Mesenchymal stem cell (in vitro differentiated cells and primary cell): ENCODE measurements at regions not wholly inside any gene's neighbourhood (a gene's known extent, or its start where the extent isn't known, plus 50 kb on each side); places are given as distances from the start of the nearest gene placed in this dataset.

Experiments used
- DNase-seq: peaks from one replicate; pipeline ENCODE4 v3.0.0-alpha.2; 2013
- H2AFZ ChIP-seq: one replicate; pipeline ENCODE4 v1.6.1; 2013; ENCODE audit warnings: low read depth, mild to moderate bottlenecking, control low read depth, inconsistent platforms, low read length, moderate library complexity
- H2AK5ac ChIP-seq: 2 replicates; pipeline ENCODE4 v1.6.1; 2013; ENCODE audit warnings: low read length, moderate library complexity, mild to moderate bottlenecking, inconsistent platforms; ENCODE audit not compliant: severe bottlenecking
- H2BK120ac ChIP-seq: one replicate; pipeline ENCODE4 v1.6.1; 2013; ENCODE audit warnings: low read depth, mild to moderate bottlenecking, inconsistent platforms, low read length, moderate library complexity
- H2BK12ac ChIP-seq, 2 experiments: one replicate each; pipeline ENCODE4 v1.6.1; 2013; ENCODE audit warnings: inconsistent platforms in 2 of 2, low read length in 2 of 2, mild to moderate bottlenecking in 2 of 2, moderate library complexity in 2 of 2, control low read depth in 1 of 2
- H2BK15ac ChIP-seq: one replicate; pipeline ENCODE4 v1.6.1; 2013; ENCODE audit warnings: mild to moderate bottlenecking, low read depth, inconsistent platforms; ENCODE audit not compliant: poor library complexity, severe bottlenecking
- H2BK5ac ChIP-seq: 2 replicates; pipeline ENCODE4 v1.6.1; 2013; ENCODE audit warnings: low read depth, mild to moderate bottlenecking, low read length, control low read depth, inconsistent platforms; ENCODE audit not compliant: poor library complexity, severe bottlenecking
- H3K14ac ChIP-seq, 2 experiments: one replicate each; pipeline ENCODE4 v1.6.1; 2013; ENCODE audit warnings: inconsistent platforms in 2 of 2, low read length in 2 of 2, control low read depth in 1 of 2, mild to moderate bottlenecking in 1 of 2, moderate library complexity in 1 of 2
- H3K18ac ChIP-seq, 2 experiments: one replicate each; pipeline ENCODE4 v1.6.1; 2013; ENCODE audit warnings: inconsistent platforms in 2 of 2, low read length in 2 of 2, control low read depth in 1 of 2, low read depth in 1 of 2, mild to moderate bottlenecking in 1 of 2
- H3K23ac ChIP-seq, 2 experiments: one replicate each; pipeline ENCODE4 v1.6.1; 2013; ENCODE audit warnings: inconsistent platforms in 2 of 2, low read length in 2 of 2, mild to moderate bottlenecking in 2 of 2, moderate library complexity in 2 of 2, control low read depth in 1 of 2
- H3K27ac ChIP-seq: 2 replicates; pipeline ENCODE4 v1.5.1; 2013; ENCODE audit warnings: mild to moderate bottlenecking, moderate library complexity, low read length, control low read depth, inconsistent platforms; ENCODE audit not compliant: poor library complexity, severe bottlenecking
- H3K27me3 ChIP-seq, 2 experiments: 2 replicates each; pipeline versions ENCODE4 v1.6.1 to v1.7.0; 2013; ENCODE audit warnings: low read length in 2 of 2, mild to moderate bottlenecking in 2 of 2, moderate library complexity in 2 of 2, control low read depth in 1 of 2, inconsistent platforms in 1 of 2; ENCODE audit not compliant: control insufficient read depth in 1 of 2, insufficient read depth in 1 of 2
- H3K36me3 ChIP-seq, 2 experiments: 2 replicates each; pipeline versions ENCODE4 v1.6.1 to v1.7.0; 2013; ENCODE audit warnings: low read length in 2 of 2, control low read depth in 1 of 2, inconsistent platforms in 1 of 2, low read depth in 1 of 2, mild to moderate bottlenecking in 1 of 2; ENCODE audit not compliant: insufficient read depth in 2 of 2, control insufficient read depth in 1 of 2
- H3K4ac ChIP-seq, 2 experiments: one replicate each; pipeline ENCODE4 v1.6.1; 2013; ENCODE audit warnings: inconsistent platforms in 2 of 2, low read length in 2 of 2, mild to moderate bottlenecking in 2 of 2, moderate library complexity in 2 of 2, control low read depth in 1 of 2, low read depth in 1 of 2
- H3K4me1 ChIP-seq: 2 replicates; pipeline ENCODE4 v1.6.1; 2013; ENCODE audit warnings: low read depth, low read length, control low read depth; ENCODE audit not compliant: control insufficient read depth, insufficient read depth
- H3K4me2 ChIP-seq: 2 replicates; pipeline ENCODE4 v1.6.1; 2013; ENCODE audit warnings: low read length, mild to moderate bottlenecking, inconsistent platforms; ENCODE audit not compliant: poor library complexity, severe bottlenecking
- H3K4me3 ChIP-seq, 2 experiments: 2 replicates each; pipeline versions ENCODE4 v1.5.1 to v1.7.0; 2013; ENCODE audit warnings: low read length in 2 of 2, mild to moderate bottlenecking in 2 of 2, control low read depth in 1 of 2, low read depth in 1 of 2; ENCODE audit not compliant: insufficient read depth in 1 of 2
- H3K79me1 ChIP-seq: replicated peaks from 2 replicates; pipeline ENCODE4 v1.6.1; 2013; ENCODE audit warnings: mild to moderate bottlenecking, control low read depth, low read length, inconsistent platforms; ENCODE audit not compliant: poor library complexity, severe bottlenecking
- H3K9ac ChIP-seq: 2 replicates; pipeline ENCODE4 v1.7.0; 2013; ENCODE audit warnings: mild to moderate bottlenecking, low read length, moderate library complexity
- H3K9me3 ChIP-seq: 2 replicates; pipeline ENCODE4 v1.7.0; 2013; ENCODE audit warnings: mild to moderate bottlenecking, low read length; ENCODE audit not compliant: control insufficient read depth
- H4K8ac ChIP-seq: one replicate; pipeline ENCODE4 v1.6.1; 2013; ENCODE audit warnings: inconsistent platforms, mild to moderate bottlenecking, low read length, moderate library complexity
- H4K91ac ChIP-seq: one replicate; pipeline ENCODE4 v1.6.1; 2013; ENCODE audit warnings: mild to moderate bottlenecking, low read length, inconsistent platforms
- WGBS: methylation state at CpG from one replicate; pipeline ENCODE4 v1.1.7; 2013; ENCODE audit warnings: mixed read lengths; 5-methylcytosine and 5-hydroxymethylcytosine counted together

GRCh38 chr2:83579507-83579906, 879.6 kb downstream of the SUCLG1 start:
- Histone ChIP-seq H4K8ac (no peak overlapping the region), H2BK15ac (no peak overlapping the region), H3K4ac (no peak overlapping the region), H2BK5ac (no peak overlapping the region), H2AFZ (no peak overlapping the region), H2AK5ac (no peak overlapping the region), H3K18ac (no peak overlapping the region), H3K9ac (no peak overlapping the region), H3K23ac (no peak overlapping the region), H3K9me3 (no peaks in the 10 kb centered on the region), H3K27me3 (no peaks in the 10 kb centered on the region), H3K4me3 (no peak overlapping the region), H3K4me2 (no peak overlapping the region), H3K79me1 (no peaks in the 10 kb centered on the region), H3K14ac (no peak overlapping the region), H4K91ac (no peak overlapping the region), H2BK120ac (no peak overlapping the region), H3K27ac (no peak overlapping the region), H2BK12ac (no peak overlapping the region), H3K36me3 (no peaks in the 10 kb centered on the region), H3K4me1 (no peaks in the 10 kb centered on the region)
- no peak for DNase-seq
- WGBS = no CpG with 5 or more reads among the region's 1 CpG

DNA sequence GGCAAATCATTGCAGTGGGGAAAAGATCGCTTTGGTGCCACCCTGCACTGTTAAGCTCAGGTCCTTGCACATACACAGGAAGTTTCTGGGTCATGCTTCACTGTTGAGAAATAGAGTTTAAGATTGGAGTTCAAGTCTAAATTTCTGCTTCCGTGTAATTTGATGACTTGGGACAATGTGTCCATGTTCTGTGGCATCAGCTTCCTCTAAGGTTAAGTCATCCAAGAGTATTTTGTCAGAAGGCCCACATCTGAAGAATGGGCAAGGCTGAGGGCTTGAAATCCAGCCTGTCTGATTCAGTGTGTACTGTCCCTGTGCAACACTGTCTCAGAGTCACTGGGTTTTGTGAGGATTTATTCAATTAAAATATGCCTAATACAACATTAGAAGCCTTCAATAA, 880.7 kb downstream of the SUCLG1 start:
- Histone ChIP-seq H4K8ac (no peak overlapping the region), H3K14ac (no peak overlapping the region), H2BK120ac (no peak overlapping the region), H4K91ac (no peak overlapping the region), H3K79me1 (no peaks in the 10 kb centered on the region), H2BK5ac (no peak overlapping the region), H3K27me3 (no peaks in the 10 kb centered on the region), H3K4ac (no peak overlapping the region), H2AK5ac (no peak overlapping the region), H3K9ac (no peak overlapping the region), H3K4me1 (no peaks in the 10 kb centered on the region), H3K4me2 (no peak overlapping the region), H3K4me3 (no peak overlapping the region), H2BK12ac (no peak overlapping the region), H3K36me3 (no peaks in the 10 kb centered on the region), H3K27ac (no peak overlapping the region), H2BK15ac (no peak overlapping the region), H3K9me3 (no peaks in the 10 kb centered on the region), H3K23ac (no peak overlapping the region), H3K18ac (no peak overlapping the region), H2AFZ (no peak overlapping the region)
- WGBS = 76% methylated on average over 2 of the region's 2 CpGs
- DNase-seq = no peak

DNA sequence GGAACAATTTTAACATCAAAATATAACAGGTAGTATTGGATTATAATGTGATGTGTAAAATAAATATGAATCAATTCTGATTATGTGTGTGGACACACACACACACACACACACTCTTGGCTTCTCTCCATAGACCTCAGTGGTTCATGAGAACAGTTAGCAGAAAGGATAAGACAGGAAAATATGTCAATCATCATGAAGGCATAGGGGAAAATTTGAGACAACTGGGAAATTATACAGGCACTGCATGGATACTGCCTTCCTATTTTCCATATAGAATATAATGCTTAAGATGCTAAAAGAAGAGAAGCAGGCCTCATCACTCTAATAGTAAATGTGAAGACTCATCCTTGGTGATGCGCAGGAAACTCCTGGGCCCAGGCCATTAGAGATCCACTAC, 884.5 kb downstream of the SUCLG1 start:
- Histone ChIP-seq H2BK12ac (no peak overlapping the region), H3K23ac (no peak overlapping the region), H3K14ac (no peak overlapping the region), H3K4ac (no peak overlapping the region), H3K9ac (no peak overlapping the region), H2BK120ac (no peak overlapping the region), H2AFZ (no peak overlapping the region), H3K4me1 (no peaks in the 10 kb centered on the region), H4K91ac (no peak overlapping the region), H3K36me3 (no peaks in the 10 kb centered on the region), H3K27ac (no peak overlapping the region), H2BK15ac (no peak overlapping the region), H3K9me3 (no peaks in the 10 kb centered on the region), H2AK5ac (no peak overlapping the region), H3K79me1 (no peaks in the 10 kb centered on the region), H4K8ac (no peak overlapping the region), H3K4me3 (no peak overlapping the region), H3K27me3 (no peaks in the 10 kb centered on the region), H3K18ac (no peak overlapping the region), H2BK5ac (no peak overlapping the region), H3K4me2 (no peak overlapping the region)
- no peak for DNase-seq
- 95% methylated on average over 1 of the region's 1 CpG for WGBS

DNA sequence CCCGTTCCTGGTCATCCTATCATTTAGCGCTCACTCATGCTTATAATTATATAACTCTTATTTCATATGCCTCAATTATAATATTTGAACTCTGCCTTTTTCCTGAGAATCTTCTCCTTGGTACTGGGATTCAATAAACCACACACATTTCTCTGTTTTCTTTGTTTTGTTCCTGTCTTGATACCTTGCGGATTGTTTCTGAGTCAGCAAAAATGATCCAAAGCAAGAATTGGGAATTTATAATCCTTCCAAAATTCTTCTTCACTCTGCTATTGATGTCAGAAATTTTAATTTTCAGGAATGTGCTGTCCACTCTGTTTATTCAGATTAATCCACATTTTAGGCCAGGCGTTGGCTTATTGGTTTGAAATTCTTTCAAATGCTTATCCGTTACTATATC, 886.0 kb downstream of the SUCLG1 start:
- no peaks in the 10 kb centered on the region for H3K79me1 ChIP-seq
- no peak for DNase-seq
- H3K18ac ChIP-seq = no peak overlapping the region
- no peak overlapping the region for H2BK12ac ChIP-seq
- H3K9me3 ChIP-seq = no peaks in the 10 kb centered on the region
- no peak overlapping the region for H4K8ac ChIP-seq
- H2AK5ac ChIP-seq = no peak overlapping the region
- H3K9ac ChIP-seq = no peak overlapping the region
- H3K23ac ChIP-seq = no peak overlapping the region
- no peak overlapping the region for H3K14ac ChIP-seq
- H3K4me1 ChIP-seq = no peaks in the 10 kb centered on the region
- WGBS = 97% methylated on average over 4 of the region's 5 CpGs
- H2BK120ac ChIP-seq = no peak overlapping the region
- no peak overlapping the region for H3K4me3 ChIP-seq
- no peak overlapping the region for H3K27ac ChIP-seq
- H3K4ac ChIP-seq = no peak overlapping the region
- no peak overlapping the region for H2BK5ac ChIP-seq
- no peak overlapping the region for H3K4me2 ChIP-seq
- no peak overlapping the region for H4K91ac ChIP-seq
- no peaks in the 10 kb centered on the region for H3K36me3 ChIP-seq
- no peaks in the 10 kb centered on the region for H3K27me3 ChIP-seq
- no peak overlapping the region for H2AFZ ChIP-seq
- no peak overlapping the region for H2BK15ac ChIP-seq
